Astrocyte (in vitro differentiated cells and primary cell): ENCODE measurements at regions not wholly inside any gene's neighbourhood (a gene's known extent, or its start where the extent isn't known, plus 50 kb on each side); places are given as distances from the start of the nearest gene placed in this dataset.

Experiments
- EZH2 ChIP-seq: IDR thresholded peaks from 2 replicates; pipeline ENCODE4 v1.6.1; 2012; ENCODE audit warnings: mild to moderate bottlenecking, low read length, inconsistent platforms; ENCODE audit not compliant: insufficient read depth
- TF ChIP-seq, protein P1 (sequence below): IDR thresholded peaks from 2 replicates; pipeline ENCODE4 v1.5.1; 2011; ENCODE audit warnings: low read depth, mild to moderate bottlenecking, inconsistent platforms, low read length, moderate library complexity; ENCODE audit not compliant: insufficient read depth

DNA sequence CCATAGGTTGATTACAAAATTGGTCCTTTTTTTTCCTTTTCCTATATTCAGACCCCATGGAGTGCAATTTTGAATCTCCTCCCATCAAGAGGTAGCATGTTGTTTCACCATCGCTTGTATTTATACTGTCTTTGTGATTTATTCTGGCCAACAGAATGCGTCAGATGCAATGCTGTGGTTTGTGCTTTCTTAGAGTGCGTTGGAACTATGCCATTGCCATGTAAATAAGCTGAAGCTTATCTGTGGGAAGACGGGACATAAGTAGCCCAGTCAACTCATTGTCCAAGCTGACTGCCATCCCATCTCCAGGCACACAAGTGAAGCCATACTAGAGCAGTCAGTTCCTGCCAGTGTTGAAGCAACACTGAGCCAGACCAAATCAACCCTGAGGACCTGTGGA is 1339.3 kb upstream of the GOT2 start:
- no peak for TF ChIP-seq EZH2
- TF ChIP-seq, protein P1, sequence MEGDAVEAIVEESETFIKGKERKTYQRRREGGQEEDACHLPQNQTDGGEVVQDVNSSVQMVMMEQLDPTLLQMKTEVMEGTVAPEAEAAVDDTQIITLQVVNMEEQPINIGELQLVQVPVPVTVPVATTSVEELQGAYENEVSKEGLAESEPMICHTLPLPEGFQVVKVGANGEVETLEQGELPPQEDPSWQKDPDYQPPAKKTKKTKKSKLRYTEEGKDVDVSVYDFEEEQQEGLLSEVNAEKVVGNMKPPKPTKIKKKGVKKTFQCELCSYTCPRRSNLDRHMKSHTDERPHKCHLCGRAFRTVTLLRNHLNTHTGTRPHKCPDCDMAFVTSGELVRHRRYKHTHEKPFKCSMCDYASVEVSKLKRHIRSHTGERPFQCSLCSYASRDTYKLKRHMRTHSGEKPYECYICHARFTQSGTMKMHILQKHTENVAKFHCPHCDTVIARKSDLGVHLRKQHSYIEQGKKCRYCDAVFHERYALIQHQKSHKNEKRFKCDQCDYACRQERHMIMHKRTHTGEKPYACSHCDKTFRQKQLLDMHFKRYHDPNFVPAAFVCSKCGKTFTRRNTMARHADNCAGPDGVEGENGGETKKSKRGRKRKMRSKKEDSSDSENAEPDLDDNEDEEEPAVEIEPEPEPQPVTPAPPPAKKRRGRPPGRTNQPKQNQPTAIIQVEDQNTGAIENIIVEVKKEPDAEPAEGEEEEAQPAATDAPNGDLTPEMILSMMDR = no peak
